GM06990 (cell line): ENCODE measurements at regions not wholly inside any gene's neighbourhood (a gene's known extent, or its start where the extent isn't known, plus 50 kb on each side); places are given as distances from the start of the nearest gene placed in this dataset.

Source experiments
- DNase-seq: peaks from one replicate; pipeline ENCODE4 v3.0.0-alpha.2; 2011; ENCODE audit not compliant: insufficient read length; ENCODE audit errors: extremely low read depth
- H3K27me3 ChIP-seq: replicated peaks from 2 replicates; pipeline ENCODE4 v1.6.0; 2011; ENCODE audit warnings: low read length; ENCODE audit not compliant: control insufficient read depth, insufficient read depth
- H3K36me3 ChIP-seq: 2 replicates; pipeline ENCODE4 v1.5.1; 2011; ENCODE audit warnings: low read length; ENCODE audit not compliant: control insufficient read depth, insufficient read depth
- H3K4me3 ChIP-seq: replicated peaks from 2 replicates; pipeline ENCODE4 v1.5.1; 2011; ENCODE audit warnings: low read depth, mild to moderate bottlenecking, control low read depth, low read length
- CTCF ChIP-seq: IDR thresholded peaks from 2 replicates; pipeline ENCODE4 v1.5.1; 2011; ENCODE audit warnings: low read length, control low read depth, mild to moderate bottlenecking, inconsistent platforms; ENCODE audit not compliant: insufficient read depth, poor library complexity, severe bottlenecking

GRCh38 chr12:115872919-115873357 is 404.6 kb downstream of the MED13L start:
- no peak overlapping the region for H3K4me3 ChIP-seq
- no peak for DNase-seq
- H3K27me3 ChIP-seq: no peaks in the 10 kb centered on the region
- no peaks in the 10 kb centered on the region for H3K36me3 ChIP-seq
- TF ChIP-seq CTCF: no peak

DNA sequence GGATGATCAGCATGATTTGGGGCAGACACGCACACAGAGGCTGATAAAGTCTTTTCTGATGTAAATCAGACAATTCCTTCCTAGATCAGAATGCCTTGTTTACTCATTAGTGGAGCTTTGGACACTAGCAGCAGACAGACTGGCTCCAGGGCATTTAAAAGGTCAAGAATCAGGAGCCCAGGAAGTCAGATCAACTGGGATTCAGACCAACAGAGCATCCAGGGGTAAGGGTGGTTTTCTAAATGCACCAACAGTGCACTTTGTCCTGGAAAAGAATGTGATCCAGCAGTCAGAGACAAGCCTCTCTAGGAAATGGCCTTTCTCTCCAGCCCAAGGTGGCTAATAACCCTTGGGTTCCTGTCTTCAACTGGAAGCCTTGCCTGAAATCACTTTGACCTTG is 405.3 kb downstream of the MED13L start:
- H3K27me3 ChIP-seq: no peaks in the 10 kb centered on the region
- DNase-seq: no peak
- TF ChIP-seq CTCF: no peak

GRCh38 chr12:115871714-115872113 is 405.8 kb downstream of the MED13L start:
- Histone ChIP-seq H3K36me3 (no peaks in the 10 kb centered on the region), H3K27me3 (no peaks in the 10 kb centered on the region), H3K4me3 (no peak overlapping the region)
- peak; percentile 69 for TF ChIP-seq CTCF
- no peak for DNase-seq

More for the DNA sequence above, 405.3 kb downstream of the MED13L start:
- Histone ChIP-seq H3K36me3 (no peaks in the 10 kb centered on the region), H3K4me3 (no peak overlapping the region)

GRCh38 chr12:115870510-115870909 is 407.0 kb downstream of the MED13L start:
- Histone ChIP-seq H3K4me3 (no peak overlapping the region), H3K27me3 (no peaks in the 10 kb centered on the region), H3K36me3 (no peaks in the 10 kb centered on the region)
- TF ChIP-seq CTCF: no peak
- DNase-seq: no peak

GRCh38 chr12:115870021-115870420 is 407.5 kb downstream of the MED13L start:
- DNase-seq: no peak
- H3K4me3 ChIP-seq: no peak overlapping the region
- H3K36me3 ChIP-seq: no peaks in the 10 kb centered on the region
- no peak for TF ChIP-seq CTCF
- no peaks in the 10 kb centered on the region for H3K27me3 ChIP-seq

DNA sequence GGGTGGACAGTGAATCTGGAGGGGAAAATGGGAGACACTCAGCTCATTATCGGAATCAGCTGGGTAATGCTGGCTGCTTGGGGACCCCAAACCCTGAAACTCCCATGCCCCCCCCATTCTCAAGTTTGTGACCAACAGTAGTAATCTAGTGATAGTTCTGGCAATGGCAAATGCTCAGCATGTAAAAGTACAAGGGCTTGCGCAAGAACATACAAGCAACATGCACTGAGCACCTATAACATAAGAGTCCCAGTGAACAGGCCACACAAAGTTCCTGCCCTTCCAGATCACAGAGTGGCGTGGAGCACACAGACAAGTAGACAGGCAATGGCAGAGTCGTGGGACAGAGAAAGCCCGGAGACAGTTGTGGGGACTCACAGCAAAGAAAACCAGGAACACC is 407.9 kb downstream of the MED13L start:
- DNase-seq: no peak
- Histone ChIP-seq H3K36me3 (no peaks in the 10 kb centered on the region), H3K4me3 (no peak overlapping the region), H3K27me3 (no peaks in the 10 kb centered on the region)
- no peak for TF ChIP-seq CTCF
